ENCODE measurements at regions not wholly inside any gene's neighbourhood (a gene's known extent, or its start where the extent isn't known, plus 50 kb on each side); places are given as distances from the start of the nearest gene placed in this dataset.

- TF ChIP-seq ATF3 (IDR thresholded peaks at IDR 0.05) = no peak
Observed at GRCh38 chr2:239529313-239530015, 128.6 kb upstream of the HDAC4 start (continued).

GRCh38 chr2:239528883-239529282, 128.1 kb upstream of the HDAC4 start:
- 64% methylated on average over 1 of the region's 1 CpG for WGBS
- peaks cover 0 to 9% (median 2%) of the 10 kb centered on the region in 4 donors for H3K9me3 ChIP-seq (ENCODE audit: control insufficient read depth in 4 of 4, low read length in 3 of 4)
- H3K4me3 ChIP-seq (ENCODE audit: low read depth in 1 of 3, low read length in 3 of 3) = no peak overlapping the region
- H3K27ac ChIP-seq (ENCODE audit: low read depth in 1 of 2, low read length in 2 of 2) = no peak overlapping the region
- H3K36me3 ChIP-seq (ENCODE audit: control insufficient read depth in 4 of 4, insufficient read depth in 3 of 4, low read depth in 1 of 4, low read length in 3 of 4) = no peaks in the 10 kb centered on the region
- no peaks in the 10 kb centered on the region for H3K27me3 ChIP-seq (ENCODE audit: control insufficient read depth in 4 of 4, insufficient read depth in 4 of 4, low read length in 3 of 4)
- H3K9ac ChIP-seq (ENCODE audit: low read depth in 1 of 2, low read length in 2 of 2) = no peak overlapping the region
- DNase-seq (ENCODE audit: low spot score) = no peak
- H3K4me1 ChIP-seq (ENCODE audit: control insufficient read depth in 4 of 4, insufficient read depth in 4 of 4, low read length in 3 of 4) = no peaks in the 10 kb centered on the region
- TF ChIP-seq HNF4A (conservative IDR thresholded peaks at IDR 0.05) (no peak), JUND (IDR thresholded peaks at IDR 0.05) (no peak), ZBTB33 (IDR thresholded peaks at IDR 0.05) (no peak), RAD21 (IDR thresholded peaks at IDR 0.05) (no peak), REST (IDR thresholded peaks at IDR 0.05) (no peak), RXRA (IDR thresholded peaks at IDR 0.05) (no peak), FOXA2 (IDR thresholded peaks at IDR 0.05) (no peak), SP1 (IDR thresholded peaks at IDR 0.05) (no peak), FOXA1 (IDR thresholded peaks at IDR 0.05) (no peak), HNF4G (IDR thresholded peaks at IDR 0.05) (no peak), MAX (IDR thresholded peaks at IDR 0.05) (no peak), ATF3 (IDR thresholded peaks at IDR 0.05) (no peak), NR2F2 (IDR thresholded peaks at IDR 0.05) (no peak), TAF1 (conservative IDR thresholded peaks at IDR 0.05) (no peak), YY1 (IDR thresholded peaks at IDR 0.05) (no peak), GABPA (IDR thresholded peaks at IDR 0.05 in 1 of 2, conservative IDR thresholded peaks at IDR 0.05 in 1 of 2) (no peak)

Data from liver (tissue), 7 donors.